Amniotic epithelial cell (primary cell): ENCODE measurements at regions not wholly inside any gene's neighbourhood (a gene's known extent, or its start where the extent isn't known, plus 50 kb on each side); places are given as distances from the start of the nearest gene placed in this dataset.

ENCODE experiments used
- DNase-seq: peaks from one replicate; pipeline ENCODE4 v3.0.0-alpha.2; 2010; ENCODE audit warnings: low read depth

GRCh38 chr6:6783721-6784120 is 195.2 kb downstream of the LY86 start:
- no peak for DNase-seq

GRCh38 chr6:6784514-6785162 is 196.1 kb downstream of the LY86 start:
- no peak for DNase-seq

- peak; percentile 33 for DNase-seq
Observed at GRCh38 chr6:6785163-6785521, 196.6 kb downstream of the LY86 start.

- peak; percentile 19 for DNase-seq
Observed at GRCh38 chr6:6788394-6789032, 200.0 kb downstream of the LY86 start.

GRCh38 chr6:6790393-6790792 is 201.9 kb downstream of the LY86 start:
- DNase-seq, result no peak

GRCh38 chr6:6790891-6791290 is 202.4 kb downstream of the LY86 start:
- DNase-seq, result no peak

GRCh38 chr6:6793388-6794250 is 205.1 kb downstream of the LY86 start:
- no peak for DNase-seq

- DNase-seq, result no peak
Observed at GRCh38 chr6:6795393-6795792, 206.9 kb downstream of the LY86 start.

- no peak for DNase-seq
Observed at GRCh38 chr6:6796818-6797217, 208.3 kb downstream of the LY86 start.

- DNase-seq, result no peak
Observed at GRCh38 chr6:6798448-6798860, 209.9 kb downstream of the LY86 start.

- DNase-seq, result no peak
Observed at GRCh38 chr6:6801005-6801335, 212.4 kb downstream of the LY86 start.

GRCh38 chr6:6801635-6802218 is 213.2 kb downstream of the LY86 start:
- no peak for DNase-seq

- no peak for DNase-seq
Observed at GRCh38 chr6:6803180-6803977, 214.9 kb downstream of the LY86 start.

GRCh38 chr6:6804843-6805615 is 216.5 kb downstream of the LY86 start:
- DNase-seq, result no peak

GRCh38 chr6:6806844-6807518 is 218.5 kb downstream of the LY86 start:
- DNase-seq, result no peak

- no peak for DNase-seq
Observed at GRCh38 chr6:6808343-6808742, 219.8 kb downstream of the LY86 start.

GRCh38 chr6:6808915-6809314 is 220.4 kb downstream of the LY86 start:
- no peak for DNase-seq

GRCh38 chr6:6810727-6811126 is 222.2 kb downstream of the LY86 start:
- no peak for DNase-seq

GRCh38 chr6:6811128-6812009 is 222.8 kb downstream of the LY86 start:
- DNase-seq, result peak; percentile 31

- DNase-seq, result no peak
Observed at GRCh38 chr6:6812427-6812826, 223.9 kb downstream of the LY86 start.
